ENCODE measurements at regions not wholly inside any gene's neighbourhood (a gene's known extent, or its start where the extent isn't known, plus 50 kb on each side); places are given as distances from the start of the nearest gene placed in this dataset.

DNA sequence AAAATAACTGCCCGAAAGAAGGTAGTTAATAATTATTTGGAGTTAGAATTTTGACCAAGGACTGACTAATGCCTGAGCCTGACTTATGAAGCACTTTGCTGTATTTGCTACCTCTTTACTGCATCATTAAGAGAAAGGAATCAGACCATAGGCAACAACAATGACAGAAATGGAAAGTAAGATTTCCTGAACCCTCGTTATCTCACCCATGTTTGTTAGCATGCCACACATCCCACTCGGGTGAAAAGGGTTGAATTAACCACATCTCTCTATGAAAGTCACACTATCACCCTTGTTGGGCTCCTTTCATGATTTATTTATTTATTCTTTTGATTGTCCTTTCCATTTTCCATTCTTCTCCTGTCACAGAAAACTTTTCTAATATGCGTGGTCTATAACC, 59.6 kb downstream of the OLIG3 start:
- no peak for FAIRE-seq
- no peak for DNase-seq (ENCODE audit: insufficient read length, low spot score)
- TF ChIP-seq POLR2A (IDR thresholded peaks at IDR 0.05; ENCODE audit: low read depth, low read length) = no peak

DNA sequence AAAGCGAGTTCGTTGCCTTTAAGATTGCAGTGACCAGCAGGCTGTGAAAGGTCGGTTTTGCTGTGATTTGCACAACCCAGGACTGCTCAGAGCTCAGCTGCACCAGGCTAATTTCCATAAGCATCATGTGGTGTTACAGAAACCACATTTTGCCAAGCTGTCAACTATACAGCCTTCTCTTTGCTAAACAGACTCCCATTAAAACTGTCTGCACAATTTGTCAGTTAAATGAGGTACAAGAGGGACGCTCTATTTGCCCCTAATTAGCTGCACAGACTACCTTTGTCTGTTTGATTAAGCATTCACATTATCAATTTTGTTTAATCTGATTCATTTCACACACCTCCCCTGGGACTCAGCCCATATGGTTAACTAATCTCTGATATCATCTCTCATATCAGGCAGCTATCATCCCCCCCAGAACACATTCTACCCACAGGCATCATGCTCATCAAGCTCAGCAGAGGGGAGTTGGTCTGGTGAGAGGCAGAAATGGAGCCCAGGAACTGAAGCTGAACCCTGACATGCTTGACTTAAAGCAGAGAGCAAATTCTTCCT, 62.1 kb downstream of the OLIG3 start:
- no peak for TF ChIP-seq POLR2A (IDR thresholded peaks at IDR 0.05; ENCODE audit: low read depth, low read length)
- DNase-seq (ENCODE audit: insufficient read length, low spot score) (no peak), FAIRE-seq (no peak)

DNA sequence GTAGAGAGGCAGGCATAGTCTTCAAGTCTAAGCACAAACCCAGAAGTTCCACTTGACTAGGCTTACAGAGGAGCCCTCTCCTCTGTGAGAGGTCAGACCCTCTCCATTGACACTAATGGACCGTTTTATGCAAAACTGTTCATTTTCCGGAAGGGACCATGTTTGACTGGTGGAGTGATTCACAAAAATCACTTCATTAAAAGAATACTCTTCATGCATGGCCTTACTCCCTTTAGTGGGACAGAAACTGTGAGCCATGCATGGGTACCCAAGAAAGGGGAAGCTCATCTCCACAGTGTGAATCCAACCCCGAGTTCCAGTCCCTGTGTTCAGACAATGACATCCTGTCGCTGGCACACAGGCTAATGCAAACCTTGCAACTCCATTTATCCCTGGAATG, 63.2 kb downstream of the OLIG3 start:
- FAIRE-seq = no peak
- TF ChIP-seq POLR2A (IDR thresholded peaks at IDR 0.05; ENCODE audit: low read depth, low read length) = no peak
- no peak for DNase-seq (ENCODE audit: insufficient read length, low spot score)

DNA sequence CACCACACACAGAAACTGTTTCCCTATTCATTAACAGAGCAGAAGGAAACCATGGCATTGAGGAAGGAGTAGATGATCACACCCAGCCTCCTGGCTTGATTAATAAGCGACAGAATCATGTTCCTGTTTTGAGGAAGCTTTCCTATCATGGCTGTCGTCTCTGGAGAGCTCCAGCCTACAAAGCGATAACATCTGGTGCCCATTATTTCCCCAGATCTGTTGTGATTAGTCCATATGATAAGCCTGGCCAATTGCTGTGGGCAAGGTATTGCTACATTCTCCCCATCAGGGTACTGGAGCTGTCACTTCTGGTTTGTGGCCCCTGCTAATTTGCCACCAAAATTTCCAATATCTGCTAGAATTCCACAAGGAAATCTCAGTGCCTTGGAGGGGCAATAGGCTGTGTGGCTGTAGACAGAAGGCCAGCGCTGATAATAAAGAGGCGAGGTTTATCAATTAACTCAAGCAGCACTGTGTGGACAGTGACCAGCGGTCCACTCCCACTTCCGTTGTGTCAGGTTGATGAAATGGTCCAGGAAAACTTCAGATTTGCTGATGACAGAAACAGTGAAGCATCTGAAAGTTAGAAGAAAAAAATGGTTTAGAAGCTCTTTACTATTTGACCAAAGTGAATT, 66.4 kb downstream of the OLIG3 start:
- FAIRE-seq (no peak), DNase-seq (ENCODE audit: insufficient read length, low spot score) (no peak)
- TF ChIP-seq POLR2A (IDR thresholded peaks at IDR 0.05; ENCODE audit: low read depth, low read length) = no peak

DNA sequence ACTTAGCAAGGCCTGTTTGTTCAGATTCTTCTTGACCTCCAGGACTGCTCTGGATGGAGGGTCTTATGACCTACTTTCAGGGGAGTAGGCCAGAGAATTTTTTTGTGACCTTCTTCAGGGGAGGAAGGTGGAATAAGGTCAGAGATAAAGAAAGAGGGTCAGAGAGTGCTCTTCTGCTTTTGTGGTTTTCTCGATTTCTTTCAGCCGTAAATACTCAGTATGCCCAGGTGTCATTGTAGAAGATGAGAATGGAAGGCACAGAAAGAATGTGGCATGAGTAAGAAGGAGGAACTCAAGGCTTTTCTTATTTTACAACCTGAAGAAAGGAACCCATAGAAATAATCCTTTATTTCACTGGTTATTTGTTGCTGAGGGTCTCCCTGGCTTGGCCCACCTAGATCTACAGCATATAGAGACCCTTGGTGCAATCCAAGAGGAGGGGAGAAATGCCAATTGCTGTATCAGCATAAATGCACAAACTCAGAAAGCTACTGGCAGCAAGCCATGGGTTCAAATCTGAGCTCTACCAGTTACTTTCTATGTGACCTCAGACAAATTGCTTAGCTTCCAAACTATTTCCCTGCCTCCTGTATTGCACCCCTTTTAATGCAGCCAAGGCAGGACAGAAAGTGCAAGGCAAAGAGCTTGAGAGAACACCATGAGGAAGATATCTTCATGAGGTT, 68.0 kb downstream of the OLIG3 start:
- TF ChIP-seq POLR2A (IDR thresholded peaks at IDR 0.05; ENCODE audit: low read depth, low read length) = no peak
- FAIRE-seq = no peak

DNA sequence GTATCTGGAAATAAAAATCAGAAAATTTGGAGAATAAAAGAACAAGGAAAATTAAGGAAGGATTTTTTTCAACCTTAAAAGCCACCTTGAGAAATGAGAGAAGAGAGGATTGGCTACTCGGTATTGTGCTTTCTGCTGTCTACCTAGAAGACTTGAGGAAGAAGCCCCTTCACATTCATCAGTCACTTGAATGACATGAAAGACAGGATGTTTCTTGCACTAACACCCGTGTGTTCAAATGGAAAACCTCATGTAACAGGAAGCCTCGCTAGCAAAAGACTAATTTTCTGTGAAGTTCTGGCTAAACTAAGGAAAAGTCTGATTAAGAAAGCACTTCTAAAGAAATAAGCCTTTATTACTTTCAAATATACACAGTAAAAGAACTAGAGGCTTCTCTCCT, 69.9 kb downstream of the OLIG3 start:
- DNase-seq (ENCODE audit: insufficient read length, low spot score) (no peak), FAIRE-seq (no peak)
- no peak for TF ChIP-seq POLR2A (IDR thresholded peaks at IDR 0.05; ENCODE audit: low read depth, low read length)

More for the DNA sequence above, 68.0 kb downstream of the OLIG3 start:
- DNase-seq (ENCODE audit: insufficient read length, low spot score) = no peak

DNA sequence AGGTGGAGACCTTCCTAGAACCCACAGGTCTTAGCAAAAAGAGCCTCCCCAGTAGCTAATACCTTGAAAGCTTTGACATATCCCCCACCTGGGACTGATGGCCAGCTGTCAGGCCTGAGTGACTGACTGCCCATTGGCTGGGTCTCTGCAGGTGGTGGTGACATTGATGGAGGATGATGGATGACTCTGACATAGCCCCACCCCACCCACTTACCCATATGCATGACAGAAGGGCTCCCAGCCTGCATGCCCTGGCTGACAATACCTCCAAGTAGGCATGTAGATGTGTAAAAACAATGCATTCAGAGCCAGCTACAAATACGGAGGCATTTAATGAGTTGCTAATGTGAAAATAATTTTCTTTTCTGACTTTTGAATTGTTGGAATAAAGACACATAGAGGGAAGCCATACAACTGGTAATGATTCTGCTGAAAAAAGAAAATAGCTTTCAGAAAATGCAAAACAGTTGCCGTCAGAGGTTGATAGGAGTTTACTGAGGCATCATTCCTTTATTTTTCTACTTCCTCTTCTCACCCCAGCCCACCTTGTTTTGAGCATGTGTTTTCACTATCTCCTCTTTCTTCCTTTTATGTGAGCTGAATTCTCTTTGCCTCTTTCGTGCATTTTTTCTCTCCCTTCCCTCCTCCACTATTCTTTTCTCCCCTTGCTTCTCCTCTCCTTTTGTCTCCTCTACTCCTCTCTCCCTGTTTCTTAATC, 70.6 kb downstream of the OLIG3 start:
- FAIRE-seq = no peak
- TF ChIP-seq POLR2A (IDR thresholded peaks at IDR 0.05; ENCODE audit: low read depth, low read length) = no peak
- no peak for DNase-seq (ENCODE audit: insufficient read length, low spot score)

DNA sequence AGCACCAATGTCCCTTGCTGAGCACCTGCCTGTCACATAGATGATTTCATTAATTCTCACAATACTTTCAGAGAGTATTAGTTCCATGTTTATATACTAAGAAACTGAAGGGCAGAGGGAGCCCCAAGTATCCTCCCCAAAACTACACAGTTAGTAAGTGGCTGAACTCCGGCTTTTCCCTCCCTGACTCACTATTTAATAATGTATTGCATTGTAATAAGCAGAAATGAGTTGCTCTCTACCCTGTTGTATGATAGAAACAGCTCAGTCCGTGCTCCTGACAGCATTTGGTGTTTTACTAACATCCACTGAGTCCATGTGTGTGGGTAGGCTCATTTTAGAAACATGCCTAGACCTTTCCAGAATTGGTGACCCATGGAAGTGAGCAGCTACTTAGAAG, 76.8 kb downstream of the OLIG3 start:
- no peak for FAIRE-seq
- TF ChIP-seq POLR2A (IDR thresholded peaks at IDR 0.05; ENCODE audit: low read depth, low read length) = no peak
- DNase-seq (ENCODE audit: insufficient read length, low spot score) = no peak

DNA sequence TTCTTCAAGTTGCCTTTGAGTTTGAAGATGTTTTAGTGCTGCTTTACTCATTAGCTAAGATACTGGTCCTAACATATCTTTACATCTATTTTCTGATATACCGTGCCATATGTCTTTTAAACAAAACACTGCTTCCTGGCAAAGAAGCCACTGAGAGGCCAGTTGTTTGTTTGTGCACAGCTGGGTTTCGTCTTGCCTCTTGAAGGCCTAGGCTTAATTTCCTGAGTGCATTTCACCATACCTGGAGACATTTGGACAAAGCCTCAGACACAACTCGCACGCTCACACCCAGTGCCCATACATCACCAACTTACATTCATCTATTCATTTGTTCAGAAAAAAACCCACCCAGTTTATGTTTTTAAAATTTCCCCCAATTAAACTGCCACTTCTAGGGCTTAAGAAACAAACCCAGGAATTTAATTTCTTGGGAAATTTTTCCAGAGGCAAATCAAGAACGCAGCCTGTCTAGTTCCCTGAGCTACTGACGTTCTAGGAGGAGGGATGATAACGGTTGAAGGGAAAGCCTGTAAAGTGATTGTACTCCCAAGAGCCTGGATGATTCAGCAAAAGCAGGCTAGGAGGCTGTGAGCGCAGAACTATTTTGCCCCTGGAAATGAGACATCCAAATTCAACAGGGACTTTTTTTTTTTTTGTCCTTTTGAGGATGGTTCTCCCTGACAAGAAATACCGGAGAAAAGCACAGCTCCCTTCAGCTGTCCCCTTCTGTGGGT, 77.7 kb downstream of the OLIG3 start:
- FAIRE-seq (no peak), DNase-seq (ENCODE audit: insufficient read length, low spot score) (no peak)
- no peak for TF ChIP-seq POLR2A (IDR thresholded peaks at IDR 0.05; ENCODE audit: low read depth, low read length)

DNA sequence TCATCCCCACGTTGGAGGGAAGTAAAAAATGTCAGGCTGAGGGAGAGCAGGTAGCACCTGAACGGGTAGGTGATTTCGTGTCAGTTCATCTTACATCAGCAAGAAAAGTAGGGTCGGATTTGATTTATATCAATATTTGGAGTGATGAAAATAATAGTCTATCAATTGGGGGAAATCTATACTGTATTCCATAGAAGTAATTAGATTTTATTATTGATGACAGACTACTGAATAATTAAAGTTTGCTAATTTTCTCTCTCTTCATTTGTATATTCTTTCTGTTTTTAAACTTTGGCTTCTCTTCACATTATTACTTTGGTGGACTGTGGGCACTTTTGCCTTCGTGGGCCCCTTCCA, 78.4 kb downstream of the OLIG3 start:
- TF ChIP-seq POLR2A (IDR thresholded peaks at IDR 0.05; ENCODE audit: low read depth, low read length) = no peak
- FAIRE-seq (no peak), DNase-seq (ENCODE audit: insufficient read length, low spot score) (no peak)

DNA sequence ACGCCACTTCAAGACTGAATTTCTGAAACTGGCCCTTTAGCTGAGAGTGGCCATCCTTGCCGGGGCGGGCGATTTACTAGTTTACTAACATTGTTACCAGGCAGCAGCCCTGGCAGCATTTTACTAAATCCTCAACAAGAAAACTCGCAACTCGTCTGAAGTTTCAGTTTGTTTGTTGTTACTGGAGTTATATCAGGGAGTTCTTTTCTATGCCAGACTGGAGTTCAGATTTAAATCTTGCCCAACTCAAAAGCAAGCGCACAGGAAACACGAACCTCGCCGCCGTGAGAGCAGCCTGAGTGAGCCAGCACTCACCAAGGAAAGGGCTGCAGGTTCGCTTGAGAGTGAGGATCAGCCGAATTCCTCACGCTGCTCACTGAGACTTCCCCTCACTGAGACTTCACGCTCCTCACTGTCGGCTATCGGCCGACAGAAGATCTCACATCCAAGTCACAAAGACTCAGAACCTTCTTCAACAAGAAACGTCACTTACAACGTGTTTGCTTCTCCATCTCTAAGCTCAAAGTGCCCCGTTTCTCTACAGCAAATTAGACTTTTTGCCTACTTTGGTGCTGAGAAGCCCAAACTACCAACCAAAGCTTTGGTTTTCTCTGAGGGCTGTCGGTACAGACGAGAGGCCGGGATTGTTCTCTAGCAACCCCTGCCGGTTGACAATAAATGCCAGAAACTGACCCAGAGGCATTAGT, 78.9 kb downstream of the OLIG3 start:
- FAIRE-seq (no peak), DNase-seq (ENCODE audit: insufficient read length, low spot score) (no peak)
- TF ChIP-seq POLR2A (IDR thresholded peaks at IDR 0.05; ENCODE audit: low read depth, low read length) = no peak

DNA sequence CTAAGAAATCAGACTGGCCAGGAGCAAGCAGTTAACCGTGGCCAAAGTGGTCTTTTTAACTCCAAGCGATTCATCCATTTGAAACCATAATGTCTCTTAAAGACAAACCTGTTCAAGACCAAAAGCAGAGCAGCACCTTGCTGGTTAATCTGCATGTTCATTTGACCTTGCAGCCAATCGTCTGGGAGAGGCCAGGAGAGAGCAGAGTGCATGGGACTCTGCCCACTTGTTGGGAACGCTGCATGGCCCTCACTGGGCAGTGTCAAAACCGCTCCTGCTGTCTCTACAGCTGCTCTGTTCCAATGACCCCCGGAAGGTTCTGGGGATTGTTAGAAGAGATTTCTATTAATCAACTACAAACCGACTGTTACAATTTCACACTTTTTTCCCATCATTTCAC, 79.6 kb downstream of the OLIG3 start:
- FAIRE-seq (no peak), DNase-seq (ENCODE audit: insufficient read length, low spot score) (no peak)

DNA sequence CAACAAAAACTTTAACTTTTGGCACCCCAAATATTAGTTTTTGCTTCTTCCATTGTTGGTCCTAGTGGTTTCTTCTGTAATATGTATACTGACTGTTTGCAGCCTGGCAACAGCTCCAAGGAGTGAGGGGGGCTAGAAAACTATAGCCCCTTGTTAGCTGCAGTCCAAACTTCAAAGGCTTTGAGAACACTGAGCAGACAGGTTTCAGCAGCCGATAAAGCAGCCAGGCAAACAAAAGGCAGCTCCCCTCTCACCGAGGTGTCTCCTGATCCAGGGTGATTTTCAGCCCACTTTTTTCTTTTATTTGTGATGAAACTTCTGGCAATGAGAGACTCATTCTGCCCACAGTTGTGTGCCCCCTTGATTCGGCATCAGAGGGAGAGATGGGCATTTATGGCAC, 80.7 kb downstream of the OLIG3 start:
- DNase-seq (ENCODE audit: insufficient read length, low spot score) (no peak), FAIRE-seq (no peak)
- TF ChIP-seq POLR2A (IDR thresholded peaks at IDR 0.05; ENCODE audit: low read depth, low read length) = no peak

More for the DNA sequence above, 79.6 kb downstream of the OLIG3 start:
- no peak for TF ChIP-seq POLR2A (IDR thresholded peaks at IDR 0.05; ENCODE audit: low read depth, low read length)

Measured in H54 (cell line).